T-helper 1 cell treated with Interleukin-12 subunit alpha and Interleukin-12 subunit beta and Interleukin-4 antibody, amounts not matched to agents 30 ng/mL and 1 ng/mL, for 36 hours (primary cell): ENCODE measurements at regions not wholly inside any gene's neighbourhood (a gene's known extent, or its start where the extent isn't known, plus 50 kb on each side); places are given as distances from the start of the nearest gene placed in this dataset.

Experiments
- intact Hi-C: fragments of 100-400 bp; cut with micrococcal nuclease; formaldehyde crosslinking; loops from one replicate; pipeline ENCODE4 v1.15.1; 2024

DNA sequence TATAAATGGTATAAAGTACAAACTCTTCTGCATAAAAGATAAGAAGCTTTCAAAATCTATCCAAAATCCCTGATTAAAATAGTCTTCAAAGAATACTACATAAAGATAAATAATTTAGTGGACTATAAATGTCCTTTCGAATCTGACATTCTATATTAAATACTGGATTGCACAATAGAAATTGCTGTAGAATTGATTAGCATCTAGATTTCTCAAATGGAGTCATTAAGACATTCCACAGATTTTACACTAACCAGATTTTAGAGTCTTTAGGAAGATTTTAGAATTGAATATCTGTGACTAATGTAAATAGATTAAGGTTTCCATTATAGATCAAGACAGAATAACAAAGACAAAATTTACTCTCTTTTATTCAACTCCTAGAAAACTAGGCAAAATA is 663.9 kb downstream of the STPG2 start:
- intact Hi-C loops = no loop called here

DNA sequence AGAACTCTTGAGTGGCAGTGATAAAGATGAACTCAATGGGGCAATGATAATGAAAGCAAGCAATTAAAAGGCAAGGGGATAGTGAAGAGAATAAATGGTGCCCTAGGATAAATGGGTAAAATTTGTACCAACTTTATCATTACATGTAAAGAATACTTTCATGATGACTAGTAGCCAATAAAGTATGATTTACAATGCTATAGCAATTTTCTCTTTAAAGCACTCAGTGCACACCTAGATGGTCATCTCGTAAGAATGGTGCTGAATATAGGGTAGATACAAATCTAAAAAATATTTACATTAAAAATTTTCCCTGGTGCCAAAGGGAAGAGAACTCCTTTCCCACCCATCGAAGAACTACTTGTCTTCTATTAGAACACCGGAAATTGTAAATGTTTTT is 651.4 kb downstream of the STPG2 start:
- intact Hi-C loops = no loop called here

DNA sequence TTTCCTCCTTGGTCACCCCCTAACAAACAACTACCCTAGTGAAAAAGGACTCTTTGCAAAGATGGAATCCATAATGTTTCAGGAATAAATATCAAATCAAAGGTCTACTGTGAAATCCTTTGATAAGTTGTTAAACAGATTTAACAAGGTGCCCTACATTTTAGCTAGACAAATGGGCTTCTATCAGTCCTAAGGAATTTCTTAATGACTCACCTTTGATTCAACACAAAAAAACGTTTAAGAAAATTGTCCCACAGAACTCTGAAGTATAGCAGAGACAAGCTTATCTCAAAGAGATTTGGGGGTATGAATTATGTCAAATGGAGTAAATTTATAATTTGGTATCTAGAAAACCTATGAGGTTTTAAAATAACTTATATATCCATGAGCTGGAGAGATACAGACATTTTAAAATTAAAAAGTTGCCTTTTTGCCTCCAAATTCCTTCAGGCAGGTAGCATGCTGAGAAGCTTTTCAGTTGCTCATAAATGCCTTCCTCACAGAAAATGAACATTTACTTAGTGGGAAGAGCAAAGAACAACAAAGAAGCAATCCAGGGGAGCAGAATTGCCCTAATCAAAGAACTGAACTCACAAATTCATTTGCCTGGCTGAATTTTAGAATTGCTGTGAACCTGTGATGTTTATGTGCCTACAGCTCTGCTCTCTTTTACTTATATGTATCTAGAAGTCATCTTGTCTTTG is 649.3 kb downstream of the STPG2 start:
- intact Hi-C loops = no loop called here

DNA sequence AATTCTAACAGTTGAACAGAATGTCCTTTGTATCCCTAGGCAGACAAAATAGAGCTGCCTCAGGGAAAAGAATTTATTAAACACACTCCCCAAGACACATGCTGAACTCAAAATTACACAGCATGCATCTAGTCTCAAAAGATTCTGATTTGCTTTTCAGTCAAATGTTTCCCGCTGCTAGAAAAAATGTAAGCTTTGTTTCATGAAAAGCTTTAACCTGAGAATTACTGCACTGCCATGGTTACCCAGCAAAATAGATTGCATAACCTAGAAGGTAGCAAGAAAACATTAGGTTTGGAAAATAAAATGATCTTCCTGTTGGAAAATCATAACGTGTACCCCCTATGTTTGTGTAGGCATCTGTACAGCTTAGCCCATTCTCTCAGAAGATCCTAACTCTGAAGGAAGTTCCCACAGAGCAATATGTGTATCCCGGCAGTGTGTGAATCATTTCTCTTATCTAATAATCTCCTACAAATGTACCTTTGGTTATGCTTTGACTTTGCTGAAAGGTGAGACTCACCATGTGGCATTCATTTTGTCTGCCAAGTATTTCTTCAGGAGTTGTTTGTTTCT is 646.9 kb downstream of the STPG2 start:
- intact Hi-C loops = no loop called here

DNA sequence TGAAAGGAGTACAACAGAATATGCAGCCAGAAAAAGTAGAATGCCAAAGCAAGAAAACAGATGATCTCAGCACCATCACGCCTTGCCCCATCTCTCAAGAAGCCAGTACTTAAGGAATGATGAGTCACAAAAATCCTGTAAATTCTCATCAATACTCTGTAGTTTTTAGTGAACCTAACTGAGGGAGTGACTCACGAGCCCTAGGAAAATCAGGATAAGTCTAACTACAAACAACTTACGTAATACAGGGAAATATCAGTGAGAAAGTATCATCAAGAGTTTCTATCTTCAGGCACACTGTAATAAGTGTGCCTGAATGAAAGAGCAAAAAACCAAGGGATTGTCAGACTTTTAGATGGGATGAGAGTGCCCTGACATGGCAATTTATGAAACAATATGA is 644.4 kb downstream of the STPG2 start:
- intact Hi-C loops = no loop called here

DNA sequence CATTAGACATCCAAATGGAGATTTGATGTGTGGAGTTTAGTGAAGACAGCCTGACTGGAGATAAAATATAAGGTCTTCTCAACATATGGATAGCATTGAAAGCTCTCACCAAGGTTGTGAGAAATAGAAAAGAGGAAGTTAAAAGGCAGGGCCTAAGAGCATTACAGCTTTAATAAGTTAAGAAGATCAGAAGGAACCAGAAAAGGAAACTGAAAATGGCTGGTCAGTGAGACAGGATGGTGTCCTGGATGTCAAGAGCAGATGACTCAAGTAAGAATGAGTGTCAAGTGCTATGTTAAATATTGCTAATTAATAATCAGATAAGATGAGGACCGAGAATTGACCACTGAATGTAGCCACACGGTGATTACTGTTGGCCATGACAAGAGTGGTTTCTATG is 642.9 kb downstream of the STPG2 start:
- intact Hi-C loops = no loop called here

DNA sequence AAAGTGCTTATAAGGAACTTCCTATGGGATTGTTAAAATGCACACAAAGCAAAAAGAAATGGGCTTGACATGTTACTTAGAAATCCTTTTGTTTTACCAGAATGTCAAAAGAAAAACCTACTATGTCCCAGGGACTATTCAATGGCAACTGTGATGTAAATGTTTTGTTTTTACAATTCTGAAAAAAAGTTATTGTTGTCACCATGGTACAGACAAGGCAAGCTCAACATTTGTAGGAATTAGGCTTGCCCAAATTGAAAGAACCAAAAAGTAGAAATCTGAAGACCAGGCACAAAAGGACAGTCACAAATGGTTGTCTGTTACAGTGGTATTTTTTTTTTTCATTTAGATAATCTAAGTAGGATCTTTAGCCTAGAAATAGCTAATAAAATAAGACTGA is 638.6 kb downstream of the STPG2 start:
- intact Hi-C loops = no loop called here

DNA sequence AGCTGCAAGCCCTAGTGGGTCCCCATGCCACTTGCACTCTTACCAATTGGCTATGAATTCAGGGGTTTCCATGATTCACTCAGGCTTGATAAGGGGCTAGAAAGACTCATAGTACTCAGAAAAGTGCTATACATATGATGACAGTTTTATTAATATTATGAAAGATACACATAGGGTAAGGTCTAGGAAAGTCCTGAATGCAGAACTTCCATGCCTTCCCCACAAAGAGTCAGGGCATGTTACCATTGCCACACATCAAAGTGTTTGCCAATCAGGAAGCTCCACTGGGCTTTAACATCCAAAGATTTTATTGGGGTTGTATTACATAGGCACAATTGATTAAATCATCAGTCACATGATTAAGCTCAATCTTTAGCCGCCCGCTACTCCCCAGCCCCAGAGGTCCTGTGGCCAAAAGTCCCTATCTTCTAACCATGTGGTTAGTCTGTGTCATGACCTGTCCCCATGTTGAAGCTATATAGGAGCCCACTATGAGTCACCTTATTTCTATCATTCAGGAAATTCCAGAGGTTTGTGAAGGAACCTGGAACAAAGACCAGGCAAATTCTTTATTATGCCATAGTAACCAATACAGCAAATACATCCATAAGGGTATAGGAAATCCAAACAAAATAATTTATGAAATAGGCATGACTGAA is 635.6 kb downstream of the STPG2 start:
- intact Hi-C loops = no loop called here
